Activated CD4-positive, CD25-positive, alpha-beta regulatory T cell (primary cell): ENCODE measurements at regions not wholly inside any gene's neighbourhood (a gene's known extent, or its start where the extent isn't known, plus 50 kb on each side); places are given as distances from the start of the nearest gene placed in this dataset.

Experiments used
- DNase-seq, 4 experiments: peaks; one replicate each; lab custom pipeline; 2025; lab: John Stamatoyannopoulos, UW

DNA sequence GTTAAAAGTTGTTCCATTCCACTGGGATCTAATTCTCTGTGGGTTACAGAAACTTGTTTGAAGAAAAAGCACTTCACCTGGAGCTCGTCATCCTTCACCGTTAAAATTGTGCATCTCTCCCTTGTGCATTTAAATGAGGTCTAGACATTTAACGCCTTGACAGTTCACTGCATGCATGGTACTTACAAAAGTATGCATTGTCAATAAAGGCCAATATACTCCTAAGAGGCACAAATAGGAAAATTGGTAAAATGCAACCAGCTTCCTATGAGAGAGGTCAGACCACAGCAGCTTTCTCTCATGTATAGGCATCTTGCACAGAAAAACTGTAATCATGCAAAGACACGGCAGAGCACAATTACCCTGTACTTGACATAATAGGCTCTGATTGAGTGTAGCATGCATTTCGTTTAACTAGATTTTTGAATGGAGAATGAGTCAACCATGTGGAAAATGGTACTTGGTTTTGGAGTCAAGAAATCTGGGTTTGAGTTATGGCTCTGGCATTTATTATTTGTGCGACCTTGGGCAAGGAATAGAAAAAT, 378.5 kb downstream of the RFPL4B start:
- no peak for DNase-seq

DNA sequence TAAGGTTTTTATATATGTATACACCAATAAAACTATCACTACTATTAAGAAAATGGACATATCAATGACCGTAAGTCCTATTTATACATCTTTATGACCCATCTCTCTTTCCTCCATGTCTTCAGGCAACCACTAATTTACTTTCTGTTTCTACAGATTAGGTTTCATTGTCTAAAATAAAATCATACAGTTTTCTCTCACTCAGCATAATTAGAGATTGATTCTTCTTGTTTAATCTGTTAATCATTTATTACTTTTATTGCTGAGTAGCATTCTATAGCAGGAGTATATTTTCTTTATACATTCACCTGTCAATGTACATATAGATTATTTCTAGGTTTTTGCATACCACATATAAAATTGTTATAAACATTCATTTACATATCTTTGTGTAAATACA, 388.0 kb downstream of the RFPL4B start:
- DNase-seq, result no peak

- no peak for DNase-seq
These were observed 392.6 kb downstream of the RFPL4B start for GRCh38 chr6:112739766-112740165.

- no peak for DNase-seq
These were observed 396.2 kb downstream of the RFPL4B start for GRCh38 chr6:112743323-112743722.

GRCh38 chr6:112744827-112745226, 397.7 kb downstream of the RFPL4B start:
- no peak for DNase-seq

- no peak for DNase-seq
These were observed 398.6 kb downstream of the RFPL4B start for GRCh38 chr6:112745765-112746164.

DNA sequence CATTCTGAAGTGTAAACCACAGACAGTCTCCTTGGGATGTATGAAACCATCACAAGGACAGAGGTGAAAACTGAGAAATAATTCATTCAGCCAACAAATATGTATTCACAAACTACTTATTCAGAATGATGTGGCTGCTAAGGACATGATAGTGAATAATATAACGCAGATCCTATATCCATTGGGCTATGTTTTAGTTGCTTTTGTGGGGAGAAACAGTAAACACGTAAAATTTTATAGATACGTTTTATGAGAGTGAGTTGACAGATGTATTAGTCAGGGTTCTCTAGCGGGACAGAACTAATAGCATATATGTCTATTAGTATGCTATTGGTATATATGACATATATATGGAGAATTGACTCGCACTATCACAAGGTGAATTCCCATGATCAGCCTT, 402.5 kb downstream of the RFPL4B start:
- DNase-seq, result no peak

- DNase-seq, result no peak
These were observed 405.2 kb downstream of the RFPL4B start for GRCh38 chr6:112752305-112752704.

DNA sequence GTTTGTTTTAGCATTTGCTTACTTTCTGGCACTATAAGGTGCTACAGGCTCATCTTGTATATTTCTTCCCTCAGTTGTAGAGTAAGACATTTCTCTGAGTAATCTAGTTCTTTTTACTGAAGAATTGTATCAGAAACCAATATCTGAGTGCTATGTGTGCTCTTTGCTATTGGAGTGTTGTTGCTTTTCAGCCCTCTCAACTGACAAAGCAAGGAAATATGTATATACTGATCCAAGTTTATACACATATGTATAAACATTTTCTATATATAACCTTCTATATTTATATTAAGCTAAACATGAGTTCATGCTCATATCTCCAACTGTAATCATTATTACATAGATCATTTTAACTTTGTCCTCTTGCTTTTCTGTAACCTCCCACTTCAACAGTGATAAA, 405.7 kb downstream of the RFPL4B start:
- DNase-seq, result no peak

GRCh38 chr6:112760831-112761230, 413.7 kb downstream of the RFPL4B start:
- DNase-seq, result no peak

DNA sequence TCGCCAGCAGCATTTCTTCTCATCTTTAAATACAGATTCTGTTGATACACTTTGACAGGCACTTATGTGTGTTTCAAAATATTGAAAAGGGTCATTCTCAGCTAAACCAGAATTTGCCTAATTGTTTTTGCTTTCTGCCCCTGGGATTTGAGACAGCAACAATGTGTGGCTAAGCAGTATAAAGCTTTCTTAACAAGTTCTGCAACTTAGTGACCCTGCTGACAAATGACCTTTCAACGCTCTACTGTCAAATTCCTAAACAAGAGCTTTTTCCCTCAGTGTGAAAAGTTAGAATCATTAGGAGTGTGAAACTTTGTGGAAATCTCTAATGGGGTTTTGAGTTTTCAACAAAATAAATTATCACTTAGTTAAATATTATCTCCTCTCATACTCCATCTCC, 414.6 kb downstream of the RFPL4B start:
- DNase-seq, result no peak

DNA sequence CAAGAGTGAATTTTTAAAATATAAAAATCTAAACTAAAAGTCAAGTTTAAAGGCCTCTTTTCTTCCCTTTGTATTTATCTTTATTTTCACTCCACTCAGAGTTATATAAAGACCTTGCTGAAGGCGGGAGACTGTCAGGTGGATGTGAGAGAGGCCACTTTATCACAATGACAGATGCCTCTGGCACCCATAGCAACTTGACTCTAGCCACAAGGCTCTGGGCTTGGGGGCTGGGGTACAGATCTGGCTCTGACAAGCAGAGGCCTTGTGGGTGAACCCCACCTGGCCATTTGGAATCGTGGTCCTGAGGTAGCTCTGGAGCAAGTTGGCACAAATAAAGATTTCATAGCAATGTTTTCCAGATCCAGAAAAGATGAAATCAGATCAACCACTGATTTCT, 417.2 kb downstream of the RFPL4B start:
- no peak for DNase-seq

GRCh38 chr6:112770308-112770707, 423.2 kb downstream of the RFPL4B start:
- no peak for DNase-seq

GRCh38 chr6:112773187-112773586, 426.1 kb downstream of the RFPL4B start:
- DNase-seq, result no peak

- no peak for DNase-seq
These were observed 427.2 kb downstream of the RFPL4B start for GRCh38 chr6:112774319-112774718.

- no peak for DNase-seq
These were observed 433.5 kb downstream of the RFPL4B start for GRCh38 chr6:112780498-112781096.

GRCh38 chr6:112781241-112781640, 434.1 kb downstream of the RFPL4B start:
- no peak for DNase-seq

DNA sequence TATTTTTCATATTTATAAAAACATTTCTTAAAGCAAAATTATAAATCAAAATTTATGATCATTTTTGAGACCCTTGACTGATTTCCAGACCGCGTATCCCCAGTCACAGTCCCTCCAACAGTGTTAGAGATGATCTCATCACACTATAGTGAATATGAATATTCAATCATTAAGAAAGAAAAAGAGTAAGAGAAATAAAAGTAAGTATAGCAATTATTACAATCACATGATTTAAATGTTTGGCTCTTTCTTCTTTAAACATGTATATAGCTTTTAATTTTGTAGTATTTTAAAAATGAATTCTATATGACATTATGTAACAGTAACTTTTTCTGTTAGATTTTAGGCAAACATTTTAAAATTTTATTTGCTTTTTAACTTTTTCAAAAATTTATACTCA, 438.3 kb downstream of the RFPL4B start:
- DNase-seq, result no peak

- DNase-seq, result no peak
These were observed 439.7 kb downstream of the RFPL4B start for GRCh38 chr6:112786801-112787200.

- DNase-seq, result no peak
These were observed 440.2 kb downstream of the RFPL4B start for GRCh38 chr6:112787371-112787770.

DNA sequence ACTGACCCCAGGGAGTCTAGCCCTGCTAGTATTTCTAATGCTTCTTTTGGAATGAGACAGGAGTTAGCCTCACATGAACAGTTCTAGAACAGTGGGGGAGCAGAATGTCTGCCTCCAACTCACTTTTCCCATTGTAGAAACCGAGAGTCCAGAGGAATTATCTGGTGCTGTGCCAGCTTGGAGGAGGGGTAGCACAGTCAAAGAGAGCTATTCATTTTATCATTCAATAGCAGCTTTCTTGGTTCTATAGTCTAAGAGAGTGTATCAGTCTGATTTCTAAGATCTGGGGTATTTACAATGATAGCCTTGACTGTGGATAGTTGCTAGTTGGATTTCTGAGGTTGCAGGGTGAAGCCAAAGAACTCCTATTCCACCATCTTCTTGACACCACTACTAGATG, 448.2 kb downstream of the RFPL4B start:
- DNase-seq, result no peak

DNA sequence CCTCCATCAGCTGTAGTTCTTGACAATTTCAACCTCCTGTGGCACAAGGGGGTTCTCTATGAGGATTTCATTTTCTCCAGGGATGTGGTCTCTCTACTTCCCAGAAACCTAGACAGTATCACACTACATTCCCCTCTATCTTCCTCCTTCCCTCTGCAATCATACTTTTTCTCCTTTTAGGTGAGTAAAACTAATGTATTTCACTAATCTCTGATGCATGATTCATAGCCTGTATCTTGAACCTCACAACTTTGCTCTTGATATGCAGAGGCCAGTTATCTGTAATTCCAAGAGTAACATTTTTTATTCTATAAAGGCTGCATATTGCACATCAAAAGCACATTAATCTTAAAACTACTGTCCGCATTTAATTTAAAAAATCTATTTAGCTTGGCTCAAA, 449.6 kb downstream of the RFPL4B start:
- no peak for DNase-seq

- DNase-seq, result no peak
These were observed 452.8 kb downstream of the RFPL4B start for GRCh38 chr6:112799889-112800288.

- DNase-seq, result no peak
These were observed 453.3 kb downstream of the RFPL4B start for GRCh38 chr6:112800439-112800838.
